Prostate gland (tissue), 2 donors: ENCODE measurements at regions not wholly inside any gene's neighbourhood (a gene's known extent, or its start where the extent isn't known, plus 50 kb on each side); places are given as distances from the start of the nearest gene placed in this dataset.

Experiments used
- POLR2A ChIP-seq: fragments of 450-650 bp; IDR thresholded peaks from one replicate; pipeline ENCODE4 v1.6.1; 2016; ENCODE audit warnings: antibody characterized with exemption, mild to moderate bottlenecking
- TF ChIP-seq, protein P1 (sequence below), 4 experiments: fragments of 200-600 bp in 2 of 4; fragments of 450-650 bp in 2 of 4; sonication (generic) in 2 of 4; IDR thresholded peaks; 1 replicate in 3 of 4; 2 replicates in 1 of 4; pipeline ENCODE4 v1.5.1; 2016 to 2019; ENCODE audit warnings: antibody characterized with exemption in 4 of 4, mild to moderate bottlenecking in 2 of 4, moderate library complexity in 2 of 4

GRCh38 chr5:68435611-68436010 is 220.1 kb downstream of the PIK3R1 start:
- TF ChIP-seq, protein P1, sequence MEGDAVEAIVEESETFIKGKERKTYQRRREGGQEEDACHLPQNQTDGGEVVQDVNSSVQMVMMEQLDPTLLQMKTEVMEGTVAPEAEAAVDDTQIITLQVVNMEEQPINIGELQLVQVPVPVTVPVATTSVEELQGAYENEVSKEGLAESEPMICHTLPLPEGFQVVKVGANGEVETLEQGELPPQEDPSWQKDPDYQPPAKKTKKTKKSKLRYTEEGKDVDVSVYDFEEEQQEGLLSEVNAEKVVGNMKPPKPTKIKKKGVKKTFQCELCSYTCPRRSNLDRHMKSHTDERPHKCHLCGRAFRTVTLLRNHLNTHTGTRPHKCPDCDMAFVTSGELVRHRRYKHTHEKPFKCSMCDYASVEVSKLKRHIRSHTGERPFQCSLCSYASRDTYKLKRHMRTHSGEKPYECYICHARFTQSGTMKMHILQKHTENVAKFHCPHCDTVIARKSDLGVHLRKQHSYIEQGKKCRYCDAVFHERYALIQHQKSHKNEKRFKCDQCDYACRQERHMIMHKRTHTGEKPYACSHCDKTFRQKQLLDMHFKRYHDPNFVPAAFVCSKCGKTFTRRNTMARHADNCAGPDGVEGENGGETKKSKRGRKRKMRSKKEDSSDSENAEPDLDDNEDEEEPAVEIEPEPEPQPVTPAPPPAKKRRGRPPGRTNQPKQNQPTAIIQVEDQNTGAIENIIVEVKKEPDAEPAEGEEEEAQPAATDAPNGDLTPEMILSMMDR (IDR thresholded peaks at IDR 0.05): no peak
- TF ChIP-seq POLR2A: no peak
